22Rv1 (cell line): ENCODE measurements at regions not wholly inside any gene's neighbourhood (a gene's known extent, or its start where the extent isn't known, plus 50 kb on each side); places are given as distances from the start of the nearest gene placed in this dataset.

Experiments
- H3K27ac ChIP-seq: fragments of 450-650 bp; 2 replicates; pipeline ENCODE4 v1.5.1; 2017
- ZFX ChIP-seq: fragments of 450-650 bp; IDR thresholded peaks from 2 replicates; pipeline ENCODE4 v1.6.1; 2017; ENCODE audit warnings: antibody characterized with exemption, borderline replicate concordance
- TF ChIP-seq, protein P1 (sequence below): fragments of 450-650 bp; IDR thresholded peaks from 2 replicates; pipeline ENCODE4 v1.5.1; 2017; ENCODE audit warnings: mild to moderate bottlenecking

- H3K27ac ChIP-seq = no peak overlapping the region
- TF ChIP-seq ZFX = no peak
- TF ChIP-seq, protein P1, sequence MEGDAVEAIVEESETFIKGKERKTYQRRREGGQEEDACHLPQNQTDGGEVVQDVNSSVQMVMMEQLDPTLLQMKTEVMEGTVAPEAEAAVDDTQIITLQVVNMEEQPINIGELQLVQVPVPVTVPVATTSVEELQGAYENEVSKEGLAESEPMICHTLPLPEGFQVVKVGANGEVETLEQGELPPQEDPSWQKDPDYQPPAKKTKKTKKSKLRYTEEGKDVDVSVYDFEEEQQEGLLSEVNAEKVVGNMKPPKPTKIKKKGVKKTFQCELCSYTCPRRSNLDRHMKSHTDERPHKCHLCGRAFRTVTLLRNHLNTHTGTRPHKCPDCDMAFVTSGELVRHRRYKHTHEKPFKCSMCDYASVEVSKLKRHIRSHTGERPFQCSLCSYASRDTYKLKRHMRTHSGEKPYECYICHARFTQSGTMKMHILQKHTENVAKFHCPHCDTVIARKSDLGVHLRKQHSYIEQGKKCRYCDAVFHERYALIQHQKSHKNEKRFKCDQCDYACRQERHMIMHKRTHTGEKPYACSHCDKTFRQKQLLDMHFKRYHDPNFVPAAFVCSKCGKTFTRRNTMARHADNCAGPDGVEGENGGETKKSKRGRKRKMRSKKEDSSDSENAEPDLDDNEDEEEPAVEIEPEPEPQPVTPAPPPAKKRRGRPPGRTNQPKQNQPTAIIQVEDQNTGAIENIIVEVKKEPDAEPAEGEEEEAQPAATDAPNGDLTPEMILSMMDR = no peak
These were observed 71.0 kb downstream of the MED10 start for GRCh38 chr5:6307304-6307703.

GRCh38 chr5:6305853-6306252 lies 72.5 kb downstream of the MED10 start:
- no peak overlapping the region for H3K27ac ChIP-seq
- TF ChIP-seq, protein P1 = no peak
- no peak for TF ChIP-seq ZFX

DNA sequence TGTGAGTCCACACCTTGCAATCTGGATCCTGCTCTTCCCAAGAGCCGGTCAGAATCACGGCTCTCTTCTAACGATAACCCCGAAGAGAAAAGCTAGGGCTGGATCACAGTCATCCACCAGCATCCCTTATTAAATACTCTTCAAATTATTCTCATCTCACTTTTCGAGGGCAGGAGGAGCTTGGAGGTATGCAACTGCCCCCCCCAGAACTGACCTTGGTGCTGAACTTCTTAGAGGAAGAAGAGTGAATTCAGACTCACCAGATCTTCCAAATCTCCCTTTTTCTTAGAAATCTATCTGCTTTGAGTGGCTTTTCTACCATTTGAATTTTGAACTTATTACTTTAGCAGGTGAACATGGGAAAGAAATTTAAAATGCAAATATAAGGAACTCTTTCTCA lies 75.7 kb downstream of the MED10 start:
- TF ChIP-seq ZFX = no peak
- TF ChIP-seq, protein P1 = no peak
- H3K27ac ChIP-seq = no peak overlapping the region

DNA sequence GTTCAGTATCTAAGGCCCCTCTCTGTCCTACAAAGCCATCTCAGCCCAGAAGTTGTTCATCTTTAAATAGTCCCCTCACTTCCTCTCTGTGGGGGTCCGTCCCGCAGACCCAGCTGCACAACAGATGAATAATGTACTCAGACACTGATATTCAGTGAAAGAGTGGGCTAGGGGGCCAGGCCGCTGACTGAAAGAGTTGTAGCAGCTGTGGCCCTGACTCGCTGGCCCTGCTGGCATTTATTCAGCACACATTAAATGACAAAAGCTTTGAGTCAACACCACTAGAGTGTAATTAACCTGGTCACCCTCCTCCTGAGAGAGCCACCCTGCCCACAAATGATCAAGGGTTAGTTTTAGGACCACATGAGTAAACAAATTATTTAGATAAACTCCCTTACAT lies 76.3 kb downstream of the MED10 start:
- no peak overlapping the region for H3K27ac ChIP-seq
- TF ChIP-seq ZFX = no peak

DNA sequence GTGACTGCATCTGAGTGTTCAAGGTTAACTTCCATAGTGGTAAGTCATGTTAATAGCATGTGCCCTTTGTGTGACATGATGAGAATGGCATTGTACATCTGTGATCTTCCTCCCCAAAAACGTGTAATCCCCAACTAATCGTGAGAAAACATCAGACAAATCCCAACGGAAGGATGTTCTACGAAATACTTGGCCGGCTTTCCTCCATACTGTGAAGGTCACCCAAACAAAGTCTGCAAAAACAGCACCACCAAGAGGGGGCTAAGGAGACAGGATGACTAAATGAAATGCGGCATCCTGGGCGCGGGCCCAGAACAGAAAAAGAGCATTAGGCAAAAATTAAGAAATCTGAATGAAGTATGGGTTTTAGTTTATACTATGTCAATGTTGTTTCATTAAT lies 81.8 kb downstream of the MED10 start:
- no peak overlapping the region for H3K27ac ChIP-seq
- TF ChIP-seq ZFX = no peak
- TF ChIP-seq, protein P1 = no peak

GRCh38 chr5:6291961-6292360 lies 86.4 kb downstream of the MED10 start:
- H3K27ac ChIP-seq = no peak overlapping the region
- TF ChIP-seq ZFX = no peak
- TF ChIP-seq, protein P1 = peak; percentile 21

DNA sequence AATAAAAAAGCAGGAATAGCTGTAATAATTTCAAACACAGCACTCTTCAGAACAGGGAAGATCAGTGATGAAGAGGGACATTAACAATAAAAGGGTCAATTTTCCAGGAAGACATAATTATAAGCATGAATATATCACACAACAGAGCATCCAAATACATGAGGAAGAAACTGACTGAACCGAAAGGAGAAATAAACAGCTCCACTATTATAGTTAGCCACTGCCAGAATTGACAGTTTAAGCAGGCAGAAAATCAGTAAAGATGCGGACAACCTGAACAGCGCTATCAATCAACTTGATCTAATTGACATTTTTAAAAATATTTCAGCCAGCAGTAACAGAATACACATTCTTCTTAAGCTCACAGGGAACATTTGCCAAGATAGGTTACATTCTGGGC lies 89.1 kb downstream of the MED10 start:
- no peak overlapping the region for H3K27ac ChIP-seq
- TF ChIP-seq ZFX = no peak
- TF ChIP-seq, protein P1 = no peak

- H3K27ac ChIP-seq = no peak overlapping the region
- TF ChIP-seq, protein P1 = no peak
- no peak for TF ChIP-seq ZFX
These were observed 91.2 kb downstream of the MED10 start for GRCh38 chr5:6287176-6287575.
